Mucosa of descending colon (tissue), 3 donors: ENCODE measurements at regions not wholly inside any gene's neighbourhood (a gene's known extent, or its start where the extent isn't known, plus 50 kb on each side); places are given as distances from the start of the nearest gene placed in this dataset.

Experiments used
- ATAC-seq: fragments of 200-7000 bp; cut with Tn5 transposase; one replicate; pipeline ENCODE4 v1.9.1; 2020; ENCODE audit warnings: mild to moderate bottlenecking, moderate library complexity
- DNase-seq, 3 donors: peaks; one replicate each; pipeline ENCODE4 v3.0.0-alpha.2; 2020
- H3K36me3 ChIP-seq: fragments of 200-600 bp; one replicate; pipeline ENCODE4 v1.8.0; 2021; ENCODE audit warnings: low read depth, mild to moderate bottlenecking
- H3K4me1 ChIP-seq: fragments of 200-600 bp; one replicate; pipeline ENCODE4 v1.8.0; 2021; ENCODE audit warnings: low read depth, mild to moderate bottlenecking
- H3K4me3 ChIP-seq: fragments of 200-600 bp; one replicate; pipeline ENCODE4 v1.8.0; 2021; ENCODE audit warnings: mild to moderate bottlenecking
- H3K9me3 ChIP-seq: fragments of 200-600 bp; one replicate; pipeline ENCODE4 v1.8.0; 2021; ENCODE audit warnings: mild to moderate bottlenecking
- CTCF ChIP-seq: fragments of 200-600 bp; IDR thresholded peaks from one replicate; pipeline ENCODE4 v1.8.0; 2022; ENCODE audit warnings: antibody characterized with exemption, mild to moderate bottlenecking
- intact Hi-C, 2 donors: fragments of 100-400 bp; cut with DNase I in 1 of 2; cut with micrococcal nuclease in 1 of 2; formaldehyde crosslinking; loops; one replicate each; pipeline versions ENCODE4 v1.11.0 to v1.11.1; 2022; cut with DNase I, micrococcal nuclease
- donor health status: DM: no; HTN: no; CAD: no; lungs with moderate emphysema.
- donor health status: DM: no; HTN: no; CAD: no.
- donor health status: DM: no; HTN: yes; CAD: no.

- H3K4me3 ChIP-seq = no peak overlapping the region
- H3K36me3 ChIP-seq = no peaks in the 10 kb centered on the region
Measured at GRCh38 chr2:217736776-217737550, 265.8 kb downstream of the TNS1 start.

GRCh38 chr2:217735899-217736298 lies 266.9 kb downstream of the TNS1 start:
- no peak for TF ChIP-seq CTCF
- Histone ChIP-seq H3K9me3 (no peaks in the 10 kb centered on the region), H3K4me3 (no peak overlapping the region), H3K4me1 (no peaks in the 10 kb centered on the region), H3K36me3 (no peaks in the 10 kb centered on the region)
- DNase-seq (no peak), ATAC-seq (no peak)
- intact Hi-C loops = no loop called here

More at GRCh38 chr2:217736776-217737550, 265.8 kb downstream of the TNS1 start:
- no peaks in the 10 kb centered on the region for H3K4me1 ChIP-seq
- ATAC-seq = peak; percentile 25
- intact Hi-C loops = no loop called here
- H3K9me3 ChIP-seq = no peaks in the 10 kb centered on the region
- DNase-seq = no peak
- no peak for TF ChIP-seq CTCF

- no peak for TF ChIP-seq CTCF
- H3K36me3 ChIP-seq = no peaks in the 10 kb centered on the region
- no peak overlapping the region for H3K4me3 ChIP-seq
- no peak for ATAC-seq
- no peak for DNase-seq
- no peaks in the 10 kb centered on the region for H3K4me1 ChIP-seq
- H3K9me3 ChIP-seq = no peaks in the 10 kb centered on the region
- intact Hi-C loops = no loop called here
Measured at GRCh38 chr2:217735034-217735433, 267.8 kb downstream of the TNS1 start.

GRCh38 chr2:217733461-217733860 lies 269.3 kb downstream of the TNS1 start:
- Histone ChIP-seq H3K36me3 (no peaks in the 10 kb centered on the region), H3K4me1 (no peaks in the 10 kb centered on the region), H3K4me3 (no peak overlapping the region), H3K9me3 (no peaks in the 10 kb centered on the region)
- no peak for ATAC-seq
- TF ChIP-seq CTCF = no peak
- DNase-seq = no peak
- intact Hi-C loops = no loop called here

GRCh38 chr2:217732992-217733391 lies 269.8 kb downstream of the TNS1 start:
- no peak for ATAC-seq
- intact Hi-C loops = no loop called here
- no peak for TF ChIP-seq CTCF
- no peaks in the 10 kb centered on the region for H3K4me1 ChIP-seq
- no peaks in the 10 kb centered on the region for H3K9me3 ChIP-seq
- no peak for DNase-seq
- H3K36me3 ChIP-seq = no peaks in the 10 kb centered on the region
- no peak overlapping the region for H3K4me3 ChIP-seq
